ENCODE measurements at regions not wholly inside any gene's neighbourhood (a gene's known extent, or its start where the extent isn't known, plus 50 kb on each side); places are given as distances from the start of the nearest gene placed in this dataset.

- no peak for TF ChIP-seq CTCF (IDR thresholded peaks at IDR 0.05)
- TF ChIP-seq POLR2A (IDR thresholded peaks at IDR 0.05): no peak
These were observed 81.1 kb upstream of the SLC4A4 start for GRCh38 chr4:71257761-71258160.
